HG02642 (cell line): ENCODE measurements at regions not wholly inside any gene's neighbourhood (a gene's known extent, or its start where the extent isn't known, plus 50 kb on each side); places are given as distances from the start of the nearest gene placed in this dataset.

ENCODE experiments used
- ATAC-seq: cut with Tn5 transposase; IDR thresholded peaks from one replicate; pipeline ENCODE4 v1.9.1; 2021; ENCODE audit warnings: mild to moderate bottlenecking; ENCODE audit not compliant: unreplicated experiment, poor library complexity

- ATAC-seq, result no peak
Observed at GRCh38 chr11:128206461-128206860, 380.9 kb downstream of the ETS1 start.

- no peak for ATAC-seq
Observed at GRCh38 chr11:128205796-128206195, 381.6 kb downstream of the ETS1 start.

GRCh38 chr11:128204898-128205297 lies 382.5 kb downstream of the ETS1 start:
- ATAC-seq, result no peak

GRCh38 chr11:128201801-128202200 lies 385.6 kb downstream of the ETS1 start:
- no peak for ATAC-seq

GRCh38 chr11:128201009-128201408 lies 386.3 kb downstream of the ETS1 start:
- no peak for ATAC-seq

GRCh38 chr11:128200467-128200866 lies 386.9 kb downstream of the ETS1 start:
- no peak for ATAC-seq

- ATAC-seq, result no peak
Observed at GRCh38 chr11:128198216-128198772, 389.1 kb downstream of the ETS1 start.

GRCh38 chr11:128196235-128196634 lies 391.1 kb downstream of the ETS1 start:
- no peak for ATAC-seq

GRCh38 chr11:128195756-128196155 lies 391.6 kb downstream of the ETS1 start:
- ATAC-seq, result no peak

- ATAC-seq, result no peak
Observed at GRCh38 chr11:128195057-128195751, 392.2 kb downstream of the ETS1 start.

GRCh38 chr11:128194216-128194615 lies 393.1 kb downstream of the ETS1 start:
- ATAC-seq, result no peak

- no peak for ATAC-seq
Observed at GRCh38 chr11:128193615-128194014, 393.7 kb downstream of the ETS1 start.

GRCh38 chr11:128190312-128190711 lies 397.0 kb downstream of the ETS1 start:
- ATAC-seq, result no peak

- ATAC-seq, result no peak
Observed at GRCh38 chr11:128189823-128190222, 397.5 kb downstream of the ETS1 start.

- no peak for ATAC-seq
Observed at GRCh38 chr11:128188346-128189004, 398.9 kb downstream of the ETS1 start.

- ATAC-seq, result no peak
Observed at GRCh38 chr11:128187835-128188234, 399.5 kb downstream of the ETS1 start.

GRCh38 chr11:128187377-128187776 lies 400.0 kb downstream of the ETS1 start:
- no peak for ATAC-seq

GRCh38 chr11:128184981-128185380 lies 402.4 kb downstream of the ETS1 start:
- ATAC-seq, result no peak

- ATAC-seq, result no peak
Observed at GRCh38 chr11:128182844-128183243, 404.5 kb downstream of the ETS1 start.

- no peak for ATAC-seq
Observed at GRCh38 chr11:128181984-128182383, 405.4 kb downstream of the ETS1 start.

- no peak for ATAC-seq
Observed at GRCh38 chr11:128181088-128181480, 406.3 kb downstream of the ETS1 start.
